HUES48 (cell line): ENCODE measurements at regions not wholly inside any gene's neighbourhood (a gene's known extent, or its start where the extent isn't known, plus 50 kb on each side); places are given as distances from the start of the nearest gene placed in this dataset.

Source experiments
- H3K27ac ChIP-seq: one replicate; pipeline ENCODE4 v1.7.0; 2013; ENCODE audit warnings: low read depth, low read length, inconsistent platforms
- H3K27me3 ChIP-seq: 2 replicates; pipeline ENCODE4 v1.6.1; 2013; ENCODE audit warnings: mild to moderate bottlenecking, low read length; ENCODE audit not compliant: control insufficient read depth, insufficient read depth
- H3K36me3 ChIP-seq: 2 replicates; pipeline ENCODE4 v1.6.1; 2013; ENCODE audit warnings: low read length; ENCODE audit not compliant: control insufficient read depth, insufficient read depth
- H3K4me1 ChIP-seq: 2 replicates; pipeline ENCODE4 v1.6.1; 2013; ENCODE audit warnings: mild to moderate bottlenecking, low read length; ENCODE audit not compliant: control insufficient read depth, insufficient read depth
- H3K4me3 ChIP-seq: 2 replicates; pipeline ENCODE4 v1.5.1; 2013; ENCODE audit warnings: mild to moderate bottlenecking, low read depth, low read length
- H3K9ac ChIP-seq: 2 replicates; pipeline ENCODE4 v1.6.1; 2013; ENCODE audit warnings: mild to moderate bottlenecking, low read depth, low read length, moderate library complexity
- H3K9me3 ChIP-seq: 2 replicates; pipeline ENCODE4 v1.6.1; 2013; ENCODE audit warnings: low read length; ENCODE audit not compliant: control insufficient read depth, insufficient read depth

DNA sequence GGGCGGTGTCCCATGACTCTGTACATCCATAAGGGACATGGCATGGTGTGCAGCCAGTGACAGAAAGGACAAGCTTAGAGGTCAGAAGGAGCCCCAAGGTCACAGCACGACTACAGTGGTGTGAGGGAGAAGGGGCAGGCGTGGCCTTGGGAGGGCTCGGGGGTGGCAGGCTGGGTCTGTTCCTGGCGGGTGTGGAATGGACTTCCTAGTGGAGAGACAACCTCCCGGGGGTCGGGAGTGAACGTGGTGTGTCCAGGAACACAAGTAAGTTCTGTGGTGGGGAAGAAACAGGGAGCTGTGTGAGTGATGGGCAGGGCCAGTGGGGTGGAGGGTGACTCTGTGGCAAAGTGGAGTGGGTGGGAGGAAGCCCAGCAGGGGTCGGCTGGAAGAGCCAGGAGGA lies 279.3 kb downstream of the TEX29 start:
- no peaks in the 10 kb centered on the region for H3K27me3 ChIP-seq
- H3K36me3 ChIP-seq: no peaks in the 10 kb centered on the region
- no peak overlapping the region for H3K4me3 ChIP-seq
- H3K4me1 ChIP-seq: peaks cover 4% of the 10 kb centered on the region; the same call in 1 of the 2 replicates
- no peaks in the 10 kb centered on the region for H3K9me3 ChIP-seq
- H3K9ac ChIP-seq: no peak overlapping the region
- H3K27ac ChIP-seq: no peak overlapping the region

DNA sequence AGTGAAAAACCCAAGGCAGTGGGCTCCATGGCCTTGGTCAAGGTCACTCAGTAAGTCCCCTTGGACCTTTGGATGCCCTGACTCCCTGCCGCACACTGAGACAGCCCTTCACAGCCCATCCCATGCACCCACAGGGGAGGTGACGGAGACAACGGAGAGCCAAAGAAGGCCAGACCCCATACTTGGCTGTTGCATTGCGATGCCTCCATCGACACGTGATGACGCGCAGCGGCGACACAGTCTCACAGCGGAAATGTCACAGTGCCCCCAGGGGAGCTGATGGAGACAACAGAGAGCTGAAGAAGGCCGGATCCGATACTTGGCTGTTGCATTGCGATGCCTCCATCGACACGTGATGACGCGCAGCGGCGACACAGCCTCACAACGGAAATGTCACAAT lies 282.4 kb downstream of the TEX29 start:
- Histone ChIP-seq H3K4me1 (no peaks in the 10 kb centered on the region), H3K27me3 (no peaks in the 10 kb centered on the region)

DNA sequence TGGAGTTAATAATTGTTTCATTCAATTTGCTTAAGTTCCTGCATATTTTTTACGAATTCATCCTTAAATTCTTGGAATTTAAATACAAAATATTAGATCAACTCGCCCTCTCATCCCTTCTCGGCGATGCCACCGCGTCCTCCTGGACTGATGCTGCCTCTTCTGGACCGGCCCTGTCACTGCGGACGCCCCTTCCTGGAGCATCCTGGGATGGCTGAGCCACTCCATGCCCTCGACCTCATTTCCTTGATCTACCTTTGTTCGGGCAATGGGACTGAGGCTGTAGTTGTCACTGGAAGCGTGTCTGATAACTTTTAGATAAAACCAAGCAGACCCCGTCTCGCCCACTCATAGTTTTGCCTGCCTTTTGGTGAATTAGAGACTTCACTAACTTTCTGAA lies 283.7 kb downstream of the TEX29 start:
- Histone ChIP-seq H3K27ac (no peak overlapping the region), H3K4me3 (no peak overlapping the region), H3K9ac (no peak overlapping the region), H3K36me3 (no peaks in the 10 kb centered on the region), H3K4me1 (no peaks in the 10 kb centered on the region), H3K27me3 (no peaks in the 10 kb centered on the region), H3K9me3 (no peaks in the 10 kb centered on the region)

More for the DNA sequence above, 282.4 kb downstream of the TEX29 start:
- Histone ChIP-seq H3K9ac (no peak overlapping the region), H3K4me3 (no peak overlapping the region), H3K36me3 (no peaks in the 10 kb centered on the region), H3K27ac (no peak overlapping the region), H3K9me3 (no peaks in the 10 kb centered on the region)

DNA sequence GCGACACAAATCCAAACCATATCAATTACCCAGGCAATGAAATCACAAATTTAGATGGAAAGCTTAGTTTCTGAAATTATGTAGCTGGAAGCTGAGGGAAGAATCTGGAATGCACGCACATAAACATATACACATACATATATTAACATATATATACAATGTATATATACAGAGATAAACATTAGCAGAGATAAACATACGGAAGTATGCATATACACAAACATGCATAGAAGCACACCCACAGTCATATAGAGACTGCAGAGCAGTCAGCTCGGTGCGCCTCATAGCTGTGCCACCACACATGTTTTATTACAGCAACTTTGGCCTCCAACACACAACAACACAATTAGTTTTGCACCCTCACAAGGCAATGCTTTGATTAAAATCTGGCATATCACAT lies 288.1 kb downstream of the TEX29 start:
- no peak overlapping the region for H3K27ac ChIP-seq
- H3K9me3 ChIP-seq: no peaks in the 10 kb centered on the region
- H3K9ac ChIP-seq: no peak overlapping the region
- no peaks in the 10 kb centered on the region for H3K36me3 ChIP-seq
- H3K4me1 ChIP-seq: no peaks in the 10 kb centered on the region
- H3K27me3 ChIP-seq: no peaks in the 10 kb centered on the region
- no peak overlapping the region for H3K4me3 ChIP-seq

DNA sequence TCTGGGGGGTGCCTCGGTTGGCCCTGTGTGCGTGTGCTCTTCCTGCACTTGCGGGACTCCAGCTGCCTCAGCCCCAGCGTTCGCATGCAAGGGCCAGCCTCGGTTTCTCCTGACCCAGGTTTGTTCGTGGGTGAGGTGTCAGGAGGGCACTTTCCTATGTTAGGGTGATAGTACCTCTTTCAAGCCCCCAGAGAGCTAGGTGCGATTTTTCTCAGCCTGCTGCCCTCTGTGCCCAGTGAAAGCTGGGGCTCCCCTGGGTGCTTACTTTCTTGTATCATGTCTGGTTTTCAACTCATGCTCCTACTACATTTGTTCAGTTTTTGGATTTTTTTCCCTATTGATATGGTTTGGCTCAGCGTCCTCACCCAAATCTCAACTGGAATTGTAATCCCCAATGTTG lies 289.2 kb downstream of the TEX29 start:
- H3K36me3 ChIP-seq: no peaks in the 10 kb centered on the region
- H3K9me3 ChIP-seq: no peaks in the 10 kb centered on the region
- H3K4me3 ChIP-seq: no peak overlapping the region
- no peak overlapping the region for H3K9ac ChIP-seq
- no peaks in the 10 kb centered on the region for H3K27me3 ChIP-seq
- no peak overlapping the region for H3K27ac ChIP-seq
- no peaks in the 10 kb centered on the region for H3K4me1 ChIP-seq

DNA sequence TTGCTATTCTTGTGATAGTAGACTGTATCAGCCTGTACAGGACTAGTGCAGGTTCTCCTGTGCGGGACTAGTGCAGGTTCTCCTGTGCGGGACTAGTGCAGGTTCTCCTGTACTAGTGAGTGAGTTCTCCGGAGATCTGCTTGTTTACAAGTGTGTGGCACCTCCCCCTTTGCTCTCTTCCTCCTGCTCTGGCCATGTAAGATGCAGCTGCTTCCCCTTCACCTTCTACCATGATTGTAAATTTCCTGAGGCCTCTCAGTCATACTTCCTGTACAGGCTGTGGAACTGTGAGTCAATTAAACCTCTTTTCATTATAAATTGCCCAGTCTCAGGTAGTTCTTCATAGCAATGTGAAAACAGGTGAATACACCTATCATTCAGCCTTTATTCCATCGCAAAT lies 289.6 kb downstream of the TEX29 start:
- Histone ChIP-seq H3K4me1 (no peaks in the 10 kb centered on the region), H3K27me3 (no peaks in the 10 kb centered on the region), H3K27ac (no peak overlapping the region), H3K9ac (no peak overlapping the region), H3K9me3 (no peaks in the 10 kb centered on the region), H3K4me3 (no peak overlapping the region), H3K36me3 (no peaks in the 10 kb centered on the region)

DNA sequence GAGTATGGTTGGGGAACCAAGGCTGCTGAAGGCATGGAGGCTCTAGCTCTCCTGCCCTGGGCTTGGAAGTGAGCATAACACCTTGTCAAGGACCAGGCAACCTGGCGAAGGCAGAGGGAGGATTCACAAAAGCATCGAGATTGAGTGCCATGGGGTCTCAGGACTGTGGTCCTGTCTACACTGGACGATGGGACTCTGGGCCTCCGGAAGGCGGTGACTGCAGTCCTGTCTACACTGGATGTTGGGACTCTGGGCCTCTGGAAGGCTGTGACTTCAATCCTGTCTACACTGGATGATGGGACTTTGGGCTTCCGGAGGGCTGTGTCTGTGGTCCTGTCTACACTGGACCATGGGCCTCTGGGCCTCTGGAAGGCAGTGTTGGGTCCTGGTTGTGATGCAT lies 290.4 kb downstream of the TEX29 start:
- H3K9ac ChIP-seq: no peak overlapping the region
- H3K27ac ChIP-seq: no peak overlapping the region
- H3K4me3 ChIP-seq: no peak overlapping the region
- no peaks in the 10 kb centered on the region for H3K27me3 ChIP-seq
- no peaks in the 10 kb centered on the region for H3K36me3 ChIP-seq
- H3K4me1 ChIP-seq: no peaks in the 10 kb centered on the region
- H3K9me3 ChIP-seq: no peaks in the 10 kb centered on the region

DNA sequence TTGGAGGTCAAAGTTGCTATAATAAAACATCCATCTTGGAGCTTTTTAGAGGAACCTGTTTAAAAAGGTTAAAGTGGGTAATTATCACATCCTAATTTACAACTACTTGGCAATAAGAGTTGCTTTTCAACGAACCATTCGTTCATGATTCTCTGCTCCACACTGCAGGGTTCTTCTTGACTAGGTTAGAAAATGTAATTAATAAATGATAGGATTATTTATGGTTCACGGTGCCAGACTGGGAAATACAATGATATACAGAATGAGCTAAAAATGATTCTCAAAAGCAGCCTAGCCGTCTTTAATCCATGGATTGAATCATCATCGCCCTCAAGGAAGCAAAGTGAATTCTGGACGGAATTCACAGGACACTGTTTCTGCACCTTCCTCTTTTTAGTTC lies 291.2 kb downstream of the TEX29 start:
- no peaks in the 10 kb centered on the region for H3K27me3 ChIP-seq
- H3K27ac ChIP-seq: no peak overlapping the region
- H3K4me1 ChIP-seq: no peaks in the 10 kb centered on the region
- H3K9ac ChIP-seq: no peak overlapping the region
- H3K4me3 ChIP-seq: no peak overlapping the region
- H3K36me3 ChIP-seq: no peaks in the 10 kb centered on the region
- no peaks in the 10 kb centered on the region for H3K9me3 ChIP-seq

DNA sequence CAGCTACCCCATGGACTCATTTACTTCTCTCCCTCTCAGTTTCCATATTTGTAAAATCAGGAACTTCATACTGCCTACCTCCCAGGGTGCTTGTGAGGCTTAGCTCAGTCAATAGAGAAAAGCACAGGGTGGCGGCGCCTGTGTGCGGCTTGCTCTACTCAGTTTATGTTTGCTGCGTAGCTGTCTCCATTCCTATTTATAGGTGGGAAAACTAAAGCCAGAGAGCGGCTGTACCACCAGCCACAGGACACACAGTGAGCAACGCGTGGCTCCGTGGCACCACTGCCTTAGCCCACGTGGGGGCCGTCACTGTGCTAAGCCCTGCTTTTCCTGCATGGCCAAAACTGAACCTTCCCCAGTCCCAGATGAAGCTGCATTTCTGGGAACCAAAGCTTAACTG lies 292.4 kb downstream of the TEX29 start:
- H3K4me1 ChIP-seq: no peaks in the 10 kb centered on the region
- H3K27me3 ChIP-seq: no peaks in the 10 kb centered on the region
- H3K9ac ChIP-seq: no peak overlapping the region
- no peaks in the 10 kb centered on the region for H3K36me3 ChIP-seq
- H3K4me3 ChIP-seq: no peak overlapping the region
- no peak overlapping the region for H3K27ac ChIP-seq
- no peaks in the 10 kb centered on the region for H3K9me3 ChIP-seq

DNA sequence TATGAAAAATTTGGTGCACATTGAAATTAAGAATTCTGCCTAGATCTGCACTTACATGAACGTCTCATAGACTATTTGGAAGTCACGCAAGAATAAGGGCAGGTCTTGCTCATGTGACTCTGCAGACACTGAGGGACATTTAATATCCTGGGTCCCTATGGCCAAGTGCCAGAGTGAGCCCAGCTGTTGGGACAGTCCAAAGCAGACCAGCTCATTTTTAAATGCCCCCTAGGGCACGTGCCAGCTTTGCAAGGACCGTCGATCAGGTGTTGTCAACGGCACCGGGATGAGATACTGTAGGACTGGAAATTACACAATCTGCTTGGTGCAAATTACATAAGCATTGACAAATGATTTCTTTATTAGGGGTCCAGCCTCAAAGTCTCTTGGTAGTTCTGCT lies 293.6 kb downstream of the TEX29 start:
- Histone ChIP-seq H3K4me3 (no peak overlapping the region), H3K9ac (no peak overlapping the region), H3K27me3 (no peaks in the 10 kb centered on the region), H3K27ac (no peak overlapping the region), H3K4me1 (no peaks in the 10 kb centered on the region), H3K9me3 (no peaks in the 10 kb centered on the region), H3K36me3 (no peaks in the 10 kb centered on the region)

DNA sequence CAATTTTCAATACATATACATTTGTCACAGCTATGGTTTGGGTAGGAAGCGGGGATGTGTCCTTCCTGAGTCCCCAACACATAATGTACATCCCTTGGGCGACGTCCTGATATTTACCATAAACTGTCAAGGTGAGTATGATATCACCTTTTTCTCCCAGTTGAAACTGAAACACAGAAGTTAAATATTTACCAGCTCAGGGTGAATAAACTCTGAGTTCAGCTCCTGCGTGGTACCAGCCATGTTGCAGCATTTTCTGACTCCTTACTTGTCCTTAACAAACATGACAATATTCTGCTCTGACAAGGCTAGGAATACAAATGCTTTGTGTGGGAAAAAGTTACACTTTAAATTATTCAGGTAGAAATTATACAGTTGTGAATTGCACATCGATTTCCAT lies 294.2 kb downstream of the TEX29 start:
- Histone ChIP-seq H3K4me3 (no peak overlapping the region), H3K4me1 (no peaks in the 10 kb centered on the region), H3K9me3 (no peaks in the 10 kb centered on the region), H3K36me3 (no peaks in the 10 kb centered on the region), H3K27ac (no peak overlapping the region), H3K9ac (no peak overlapping the region), H3K27me3 (no peaks in the 10 kb centered on the region)

DNA sequence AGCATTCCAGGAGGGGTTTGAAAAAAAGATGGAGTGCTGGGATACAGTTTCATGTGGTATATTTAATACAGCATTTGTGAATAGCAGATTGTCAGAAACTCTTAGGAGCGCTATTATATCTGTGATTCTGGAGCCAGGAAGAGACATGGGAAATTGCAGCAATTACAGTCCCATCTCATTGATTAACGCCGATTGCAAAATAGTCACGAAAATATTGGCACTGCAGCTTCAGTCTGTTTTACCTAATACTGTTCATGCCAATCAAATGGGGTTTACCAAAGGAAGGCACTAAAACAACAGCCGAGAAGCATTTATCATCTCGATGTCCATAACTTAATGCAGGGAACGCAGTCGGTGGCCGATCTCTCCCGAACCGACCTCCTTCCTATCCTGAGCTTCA lies 295.8 kb downstream of the TEX29 start:
- H3K9ac ChIP-seq: no peak overlapping the region
- H3K27ac ChIP-seq: no peak overlapping the region
- H3K36me3 ChIP-seq: no peaks in the 10 kb centered on the region
- H3K27me3 ChIP-seq: no peaks in the 10 kb centered on the region
- no peak overlapping the region for H3K4me3 ChIP-seq
- no peaks in the 10 kb centered on the region for H3K4me1 ChIP-seq
- H3K9me3 ChIP-seq: no peaks in the 10 kb centered on the region
